Common myeloid progenitor, CD34-positive (primary cell): ENCODE measurements at regions not wholly inside any gene's neighbourhood (a gene's known extent, or its start where the extent isn't known, plus 50 kb on each side); places are given as distances from the start of the nearest gene placed in this dataset.

Experiments used
- CTCF ChIA-PET: fragments of 350-600 bp; sonication (Branson Sonifier 250); formaldehyde crosslinking; loops from one replicate; lab custom pipeline; 2021; ENCODE audit warnings: antibody characterized with exemption; lab: Charles Lee
- POLR2A ChIA-PET: fragments of 350-600 bp; sonication (Branson Sonifier 250); formaldehyde crosslinking; loops from one replicate; lab custom pipeline; 2021; ENCODE audit warnings: antibody characterized with exemption; lab: Charles Lee
- DNase-seq, 3 donors: peaks; one replicate each; pipeline versions ENCODE4 v3.0.0 to v3.0.0-alpha.2; 2013
- H3K27ac ChIP-seq, 2 experiments: 1 replicate in 1 of 2; 2 replicates in 1 of 2; pipeline ENCODE4 v1.7.0; 2013; ENCODE audit warnings: inconsistent platforms in 2 of 2, low read length in 2 of 2, mild to moderate bottlenecking in 2 of 2, low read depth in 1 of 2, moderate library complexity in 1 of 2; ENCODE audit not compliant: severe bottlenecking in 2 of 2, insufficient read depth in 1 of 2, poor library complexity in 1 of 2
- H3K27me3 ChIP-seq, 5 experiments: replicated peaks in 2 of 5; 1 replicate in 3 of 5; 2 replicates in 2 of 5; pipeline versions ENCODE4 v1.6.1 to v1.7.0; 2013; ENCODE audit warnings: low read length in 4 of 5, mild to moderate bottlenecking in 2 of 5, moderate library complexity in 2 of 5, inconsistent platforms in 1 of 5; ENCODE audit not compliant: insufficient read depth in 5 of 5, control insufficient read depth in 4 of 5
- H3K36me3 ChIP-seq, 4 experiments: 1 replicate in 2 of 4; 2 replicates in 2 of 4; pipeline versions ENCODE4 v1.6.1 to v1.7.0; 2013; ENCODE audit warnings: low read length in 3 of 4, control low read depth in 1 of 4, mild to moderate bottlenecking in 1 of 4; ENCODE audit not compliant: control insufficient read depth in 4 of 4, insufficient read depth in 4 of 4
- H3K4me1 ChIP-seq, 4 experiments: 1 replicate in 3 of 4; 2 replicates in 1 of 4; pipeline versions ENCODE4 v1.6.1 to v1.7.1; 2013; ENCODE audit warnings: low read length in 3 of 4, mild to moderate bottlenecking in 3 of 4, control low read depth in 1 of 4, inconsistent platforms in 1 of 4, moderate library complexity in 1 of 4; ENCODE audit not compliant: control insufficient read depth in 4 of 4, insufficient read depth in 4 of 4; ENCODE audit errors: control extremely low read depth in 1 of 4
- H3K4me3 ChIP-seq, 7 experiments: 1 replicate in 4 of 7; 2 replicates in 3 of 7; pipeline versions ENCODE4 v1.5.1 to v1.7.0; 2013; ENCODE audit warnings: mild to moderate bottlenecking in 7 of 7, low read length in 6 of 7, moderate library complexity in 6 of 7, inconsistent platforms in 2 of 7, low read depth in 2 of 7, control low read depth in 1 of 7; ENCODE audit not compliant: insufficient read depth in 4 of 7, control insufficient read depth in 1 of 7; ENCODE audit errors: extremely low read depth in 1 of 7
- H3K9me3 ChIP-seq, 5 experiments: 1 replicate in 4 of 5; 2 replicates in 1 of 5; pipeline versions ENCODE4 v1.6.1 to v1.7.1; 2013; ENCODE audit warnings: low read length in 4 of 5, mild to moderate bottlenecking in 2 of 5, inconsistent platforms in 1 of 5, low read depth in 1 of 5, moderate library complexity in 1 of 5; ENCODE audit not compliant: control insufficient read depth in 4 of 5, insufficient read depth in 2 of 5; ENCODE audit errors: control extremely low read depth in 1 of 5
- WGBS: methylation state at CpG from one replicate; pipeline ENCODE4 v1.1.5; 2013; ENCODE audit not compliant: insufficient coverage; 5-methylcytosine and 5-hydroxymethylcytosine counted together

DNA sequence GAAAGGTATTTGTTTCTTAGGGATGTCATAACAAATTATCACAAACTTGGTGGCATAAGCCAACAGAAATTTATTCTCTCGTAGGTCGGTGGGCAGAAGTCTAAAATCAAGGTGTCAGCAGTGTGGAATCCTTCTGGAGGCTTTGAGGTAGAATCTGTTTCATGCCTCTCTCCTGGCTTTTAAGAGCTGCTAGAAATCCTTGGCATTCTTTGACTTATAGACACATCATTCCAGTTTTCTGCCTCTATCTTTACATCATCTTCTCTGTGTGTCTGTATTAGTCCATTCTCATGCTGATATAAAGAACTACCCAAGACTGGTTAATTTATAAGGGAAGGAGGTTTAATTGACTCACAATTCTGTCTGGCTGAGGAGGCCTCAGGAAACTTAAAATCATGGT lies 488.1 kb upstream of the PAPPA start:
- ChIA-PET CTCF (no interaction called here), POLR2A (no interaction called here)
- H3K27ac ChIP-seq = no peak overlapping the region

DNA sequence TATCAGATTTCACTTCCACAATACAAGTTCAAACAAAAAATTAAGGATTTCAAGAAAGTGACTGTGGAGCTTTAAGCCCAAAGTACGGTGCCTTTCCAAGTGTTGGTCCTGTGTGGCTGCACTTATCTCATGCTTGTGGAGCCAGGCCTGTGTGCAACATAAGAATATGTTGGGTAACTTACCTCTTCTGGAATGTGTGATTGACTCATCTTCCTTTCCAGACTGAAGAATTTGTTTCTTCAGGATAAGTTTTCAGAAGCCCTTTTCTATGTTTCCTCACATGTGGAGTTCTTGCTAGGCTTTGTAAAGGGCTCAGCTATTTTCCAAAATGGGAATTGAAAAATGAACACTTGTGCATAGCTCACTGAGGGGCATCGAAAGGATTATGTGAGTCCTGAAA lies 485.1 kb upstream of the PAPPA start:
- H3K4me3 ChIP-seq = no peak overlapping the region
- H3K27ac ChIP-seq = no peak overlapping the region
- CTCF ChIA-PET = no interaction called here
- H3K4me1 ChIP-seq = no peaks in the 10 kb centered on the region
- H3K27me3 ChIP-seq = no peaks in the 10 kb centered on the region
- POLR2A ChIA-PET = no interaction called here
- H3K9me3 ChIP-seq = no peaks in the 10 kb centered on the region
- no peaks in the 10 kb centered on the region for H3K36me3 ChIP-seq
- no peak for DNase-seq
- WGBS = 87% methylated on average over 2 of the region's 2 CpGs

More for the DNA sequence above, 488.1 kb upstream of the PAPPA start:
- Histone ChIP-seq H3K27me3 (no peaks in the 10 kb centered on the region), H3K4me1 (no peaks in the 10 kb centered on the region), H3K9me3 (no peaks in the 10 kb centered on the region), H3K36me3 (no peaks in the 10 kb centered on the region), H3K4me3 (no peak overlapping the region)
- WGBS = 87% methylated on average over 2 of the region's 2 CpGs
- DNase-seq = no peak

- Histone ChIP-seq H3K4me3 (no peak overlapping the region), H3K36me3 (no peaks in the 10 kb centered on the region), H3K9me3 (no peaks in the 10 kb centered on the region), H3K4me1 (no peaks in the 10 kb centered on the region), H3K27me3 (no peaks in the 10 kb centered on the region), H3K27ac (no peak overlapping the region)
- CTCF ChIA-PET = no interaction called here
- WGBS = 91% methylated on average over 3 of the region's 7 CpGs
- POLR2A ChIA-PET = no interaction called here
- no peak for DNase-seq
Observed at GRCh38 chr9:115671236-115671962, 482.2 kb upstream of the PAPPA start.

DNA sequence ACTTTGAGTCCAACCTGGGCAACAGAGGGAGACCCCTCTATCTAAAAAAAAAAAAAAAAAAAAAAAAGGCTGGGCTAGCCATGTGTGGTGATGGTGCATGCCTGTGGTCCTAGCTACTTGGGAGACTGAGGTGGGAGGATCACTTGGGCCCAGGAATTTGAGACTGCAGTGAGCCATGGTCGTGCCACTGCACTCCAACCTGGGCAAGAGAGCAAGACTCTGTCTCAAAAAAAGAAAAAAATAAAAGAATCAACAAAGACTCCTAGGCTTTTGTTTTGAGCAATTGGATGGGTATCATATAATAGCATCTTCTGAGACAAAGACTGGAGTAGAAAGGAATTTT lies 481.7 kb upstream of the PAPPA start:
- no peak for DNase-seq
- H3K4me1 ChIP-seq = no peaks in the 10 kb centered on the region
- no peak overlapping the region for H3K27ac ChIP-seq
- CTCF ChIA-PET = no interaction called here
- no peaks in the 10 kb centered on the region for H3K9me3 ChIP-seq
- no peaks in the 10 kb centered on the region for H3K36me3 ChIP-seq
- H3K27me3 ChIP-seq = no peaks in the 10 kb centered on the region
- H3K4me3 ChIP-seq = no peak overlapping the region
- WGBS = no CpG with 5 or more reads among the region's 1 CpG
- POLR2A ChIA-PET = no interaction called here

DNA sequence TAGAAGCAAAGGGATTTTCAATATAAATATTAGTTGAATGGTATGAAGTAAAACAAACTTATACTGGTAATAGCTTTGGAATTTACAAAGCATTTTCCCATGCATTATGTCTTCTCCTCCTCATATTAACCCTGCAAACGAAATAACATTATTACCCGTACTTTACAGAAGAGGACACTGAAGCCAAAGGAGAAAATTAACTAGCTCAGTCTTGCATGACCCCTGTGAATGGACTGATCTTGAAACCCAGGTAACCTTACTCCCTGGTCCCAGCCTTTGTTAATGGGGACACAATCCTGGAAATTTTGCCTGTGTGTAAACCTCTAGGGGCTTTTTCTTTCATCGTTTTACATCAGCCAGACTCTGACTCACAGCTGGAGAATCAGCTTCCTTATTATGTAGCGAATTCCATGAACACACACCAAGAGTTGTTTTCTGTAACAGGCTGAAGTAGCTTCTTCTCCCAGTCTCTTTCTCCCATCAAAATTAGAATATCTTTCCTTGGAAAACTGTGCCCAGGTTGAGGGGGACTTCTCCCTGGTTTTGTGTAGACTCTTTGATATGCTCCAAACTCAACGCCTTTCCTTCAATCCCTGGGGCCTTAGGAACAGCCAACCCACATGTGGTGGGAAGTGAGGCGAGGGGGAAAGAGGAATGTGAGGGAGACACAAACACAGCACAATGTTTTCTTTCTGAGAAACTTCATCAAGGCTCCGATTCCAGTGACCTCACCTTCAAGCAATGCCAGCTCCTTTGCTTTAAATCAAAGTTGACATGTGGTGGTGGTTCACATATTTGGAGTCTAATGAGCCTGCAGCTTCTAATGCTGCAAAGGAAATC lies 480.9 kb upstream of the PAPPA start:
- Histone ChIP-seq H3K9me3 (no peaks in the 10 kb centered on the region), H3K27me3 (no peaks in the 10 kb centered on the region), H3K36me3 (no peaks in the 10 kb centered on the region), H3K4me3 (no peak overlapping the region), H3K4me1 (no peaks in the 10 kb centered on the region), H3K27ac (no peak overlapping the region)
- POLR2A ChIA-PET = no interaction called here
- WGBS = 73% methylated on average over 5 of the region's 7 CpGs
- no peak for DNase-seq
- CTCF ChIA-PET = no interaction called here

- no peak overlapping the region for H3K4me3 ChIP-seq
- no peaks in the 10 kb centered on the region for H3K36me3 ChIP-seq
- WGBS = 95% methylated on average over 3 of the region's 3 CpGs
- no peak for DNase-seq
- H3K27ac ChIP-seq = no peak overlapping the region
- H3K27me3 ChIP-seq = no peaks in the 10 kb centered on the region
- CTCF ChIA-PET = no interaction called here
- no peaks in the 10 kb centered on the region for H3K4me1 ChIP-seq
- no peaks in the 10 kb centered on the region for H3K9me3 ChIP-seq
- POLR2A ChIA-PET = no interaction called here
Observed at GRCh38 chr9:115673599-115673998, 480.0 kb upstream of the PAPPA start.

GRCh38 chr9:115674091-115674490 lies 479.5 kb upstream of the PAPPA start:
- no peak for DNase-seq
- Histone ChIP-seq H3K36me3 (no peaks in the 10 kb centered on the region), H3K27me3 (no peaks in the 10 kb centered on the region), H3K4me1 (no peaks in the 10 kb centered on the region), H3K27ac (no peak overlapping the region), H3K9me3 (no peaks in the 10 kb centered on the region), H3K4me3 (no peak overlapping the region)
- ChIA-PET CTCF (no interaction called here), POLR2A (no interaction called here)
- 63% methylated on average over 1 of the region's 1 CpG for WGBS
